ENCODE measurements at regions not wholly inside any gene's neighbourhood (a gene's known extent, or its start where the extent isn't known, plus 50 kb on each side); places are given as distances from the start of the nearest gene placed in this dataset.

- TF ChIP-seq POLR2A (IDR thresholded peaks at IDR 0.05; ENCODE audit: low read length): no peak
- no peak for TF ChIP-seq GATA1 (IDR thresholded peaks at IDR 0.05; ENCODE audit: low read depth, low read length)
These were observed 282.9 kb upstream of the ATP10B start for GRCh38 chr5:161134956-161135355.

All from erythroblast (primary cell).